Neural cell (in vitro differentiated cells): ENCODE measurements at regions not wholly inside any gene's neighbourhood (a gene's known extent, or its start where the extent isn't known, plus 50 kb on each side); places are given as distances from the start of the nearest gene placed in this dataset.

Experiments
- CTCF ChIP-seq: fragments of 450-650 bp; IDR thresholded peaks from 2 replicates; pipeline ENCODE4 v1.5.1; 2014; ENCODE audit warnings: antibody characterized with exemption, mild to moderate bottlenecking, moderate library complexity; ENCODE audit not compliant: poor library complexity, severe bottlenecking
- EZH2 ChIP-seq: fragments of 200-600, 300-800 bp; shearing (Covaris generic), sonication (generic); IDR thresholded peaks from 2 replicates; pipeline ENCODE4 v1.6.1; 2014; ENCODE audit warnings: antibody characterized with exemption, low read length, borderline replicate concordance, mild to moderate bottlenecking; ENCODE audit not compliant: insufficient read depth, poor library complexity, severe bottlenecking
- POLR2AphosphoS5 ChIP-seq: IDR thresholded peaks from 2 replicates; pipeline ENCODE4 v1.6.1; 2012
- RAD21 ChIP-seq: fragments of 450-650 bp; conservative IDR thresholded peaks from 2 replicates; pipeline ENCODE4 v1.6.1; 2014; ENCODE audit warnings: antibody characterized with exemption, mild to moderate bottlenecking, moderate library complexity
- TAF1 ChIP-seq: IDR thresholded peaks from 2 replicates; pipeline ENCODE4 v1.6.1; 2012; ENCODE audit warnings: low read depth

GRCh38 chr3:55201779-55202178 is 273.9 kb upstream of the LRTM1 start:
- TF ChIP-seq CTCF (no peak), TAF1 (no peak), EZH2 (no peak), RAD21 (no peak), POLR2AphosphoS5 (no peak)
